IMR-90 (cell line): ENCODE measurements at regions not wholly inside any gene's neighbourhood (a gene's known extent, or its start where the extent isn't known, plus 50 kb on each side); places are given as distances from the start of the nearest gene placed in this dataset.

Experiments
- CEBPB ChIP-seq: IDR thresholded peaks from 2 replicates; pipeline ENCODE4 v1.6.1; 2012; ENCODE audit warnings: low read depth, low read length, improper control_type of control experiment
- CHD1 ChIP-seq: IDR thresholded peaks from 2 replicates; pipeline ENCODE4 v1.6.1; 2012; ENCODE audit warnings: low read depth, low read length, improper control_type of control experiment
- CTCF ChIP-seq: conservative IDR thresholded peaks from 2 replicates; pipeline ENCODE4 v1.5.1; 2012; ENCODE audit warnings: mild to moderate bottlenecking, low read depth, low read length, improper control_type of control experiment
- ELK1 ChIP-seq: fragments of 150-350 bp; IDR thresholded peaks from 2 replicates; pipeline ENCODE4 v1.6.1; 2016; ENCODE audit warnings: low read depth, mild to moderate bottlenecking, low read length, moderate library complexity, borderline replicate concordance
- FOS ChIP-seq: fragments of 150-350 bp; IDR thresholded peaks from 2 replicates; pipeline ENCODE4 v1.6.1; 2016; ENCODE audit warnings: low read depth, low read length
- MAFK ChIP-seq: IDR thresholded peaks from 2 replicates; pipeline ENCODE4 v1.6.1; 2012; ENCODE audit warnings: low read depth, low read length, improper control_type of control experiment
- MAZ ChIP-seq: IDR thresholded peaks from 2 replicates; pipeline ENCODE4 v1.6.1; 2012; ENCODE audit warnings: low read depth, mild to moderate bottlenecking, low read length, improper control_type of control experiment, moderate library complexity, borderline replicate concordance
- MXI1 ChIP-seq: IDR thresholded peaks from 2 replicates; pipeline ENCODE4 v1.6.1; 2012; ENCODE audit warnings: low read depth, mild to moderate bottlenecking, low read length, moderate library complexity, borderline replicate concordance
- NFE2L2 ChIP-seq: fragments of 150-350 bp; IDR thresholded peaks from 2 replicates; pipeline ENCODE4 v1.6.1; 2016; ENCODE audit warnings: low read depth, mild to moderate bottlenecking, low read length
- POLR2A ChIP-seq: IDR thresholded peaks from 2 replicates; pipeline ENCODE4 v1.6.1; 2012; ENCODE audit warnings: mild to moderate bottlenecking, low read depth, low read length
- RAD21 ChIP-seq: IDR thresholded peaks from 2 replicates; pipeline ENCODE4 v1.6.1; 2012; ENCODE audit warnings: low read length, improper control_type of control experiment
- RCOR1 ChIP-seq: IDR thresholded peaks from 2 replicates; pipeline ENCODE4 v1.6.1; 2012; ENCODE audit warnings: mild to moderate bottlenecking, low read length, improper control_type of control experiment; ENCODE audit not compliant: insufficient replicate concordance
- RFX5 ChIP-seq: IDR thresholded peaks from 2 replicates; pipeline ENCODE4 v1.8.0; 2012; ENCODE audit warnings: low read depth, mild to moderate bottlenecking, low read length, moderate library complexity
- SMC3 ChIP-seq: fragments of 150-350 bp; IDR thresholded peaks from 2 replicates; pipeline ENCODE4 v1.6.1; 2016; ENCODE audit warnings: low read depth, mild to moderate bottlenecking, antibody characterized with exemption, low read length, moderate library complexity

GRCh38 chr2:40964509-40965250 lies 512.8 kb upstream of the SLC8A1 start:
- TF ChIP-seq RFX5 (no peak), SMC3 (no peak), CTCF (no peak), RAD21 (no peak), RCOR1 (no peak), MAZ (no peak), NFE2L2 (no peak), ELK1 (no peak), POLR2A (no peak), MXI1 (no peak), CEBPB (no peak), FOS (no peak), CHD1 (no peak), MAFK (no peak)
